NCI-H2107 treated with DMSO at 0.1 percent for 48 hours (cell line): ENCODE measurements at regions not wholly inside any gene's neighbourhood (a gene's known extent, or its start where the extent isn't known, plus 50 kb on each side); places are given as distances from the start of the nearest gene placed in this dataset.
"Not testable (repeated sequence)": the region's sequence is repeated elsewhere in the genome, so short reads cannot be mapped to it uniquely, and the experiment has no call there.

Experiments
- DNase-seq: peaks from one replicate; lab custom pipeline; 2025; ENCODE audit not compliant: unreplicated experiment; lab: John Stamatoyannopoulos, UW

DNA sequence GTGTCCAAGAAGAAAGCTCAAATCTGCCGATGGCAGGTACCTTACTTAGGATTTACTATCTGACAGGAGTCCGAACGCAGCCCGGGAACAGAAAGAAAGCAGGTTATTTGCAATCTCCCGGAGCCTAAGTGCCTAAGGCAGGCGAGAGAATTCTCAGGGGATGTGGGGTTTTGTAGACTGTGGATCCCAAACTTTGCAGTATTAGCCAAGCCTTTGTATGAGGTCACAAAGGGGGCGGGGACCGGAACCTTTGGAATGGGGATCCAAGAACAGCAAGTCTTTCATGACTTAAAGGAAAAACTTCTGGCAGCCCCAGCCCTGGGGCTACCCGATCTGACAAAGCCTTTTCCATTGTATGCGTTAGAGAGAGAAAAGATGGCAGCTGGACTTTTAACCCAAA lies 80.6 kb upstream of the RUBCNL start:
- DNase-seq = not testable (repeated sequence)

DNA sequence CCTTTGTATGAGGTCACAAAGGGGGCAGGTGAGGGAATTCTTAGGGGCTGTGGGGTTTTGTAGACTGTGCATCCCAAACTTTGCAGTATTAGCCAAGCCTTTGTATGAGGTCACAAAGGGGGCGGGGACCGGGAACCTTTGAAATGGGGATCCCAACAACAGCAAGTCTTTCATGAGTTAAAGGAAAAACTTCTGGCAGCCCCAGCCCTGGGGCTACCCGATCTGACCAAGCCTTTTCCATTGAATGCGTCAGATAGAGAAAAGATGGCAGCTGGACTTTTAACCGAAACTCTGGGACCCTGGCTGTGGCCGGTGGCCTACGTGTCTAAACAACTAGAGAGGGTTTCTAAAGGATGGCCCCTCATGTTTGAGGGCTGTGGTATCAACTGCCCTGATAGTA lies 79.0 kb upstream of the RUBCNL start:
- DNase-seq = not testable (repeated sequence)

DNA sequence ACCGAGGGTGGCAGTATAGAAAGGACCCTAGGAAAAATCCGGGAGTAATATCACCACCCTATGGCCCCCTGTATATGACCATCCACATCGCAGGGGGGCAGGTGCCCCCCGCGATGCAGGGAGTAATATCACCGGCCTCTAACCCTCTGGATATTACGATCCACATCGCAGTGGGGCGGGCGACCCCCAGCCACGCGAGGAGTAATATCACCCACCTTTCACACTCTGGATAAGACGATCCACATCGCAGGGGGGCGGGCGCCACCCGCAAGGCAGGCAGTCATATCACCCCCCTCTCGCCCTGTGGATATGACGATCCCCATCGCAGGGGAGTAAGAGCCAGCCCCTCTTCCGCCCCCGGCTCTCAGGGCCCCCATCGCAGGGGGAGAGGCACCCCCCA lies 76.7 kb upstream of the RUBCNL start:
- DNase-seq = no peak

DNA sequence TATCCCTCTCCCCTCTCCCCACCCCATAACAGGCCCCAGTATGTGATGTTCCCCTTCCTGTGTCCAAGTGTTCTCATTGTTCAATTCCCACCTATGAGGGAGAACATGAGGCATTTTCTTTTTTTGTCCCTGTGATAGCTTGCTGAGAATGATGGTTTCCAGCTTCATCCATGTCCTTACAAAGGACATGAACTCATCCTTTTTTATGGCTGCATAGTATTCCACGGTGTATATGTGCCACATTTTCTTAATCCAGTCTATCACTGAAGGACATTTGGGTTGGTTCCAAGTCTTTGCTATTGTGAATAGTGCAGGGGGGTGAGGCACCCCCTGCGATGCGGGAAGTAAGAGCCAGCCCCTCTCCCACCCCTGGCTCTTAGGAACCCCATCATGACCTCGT lies 73.2 kb upstream of the RUBCNL start:
- not testable (repeated sequence) for DNase-seq

DNA sequence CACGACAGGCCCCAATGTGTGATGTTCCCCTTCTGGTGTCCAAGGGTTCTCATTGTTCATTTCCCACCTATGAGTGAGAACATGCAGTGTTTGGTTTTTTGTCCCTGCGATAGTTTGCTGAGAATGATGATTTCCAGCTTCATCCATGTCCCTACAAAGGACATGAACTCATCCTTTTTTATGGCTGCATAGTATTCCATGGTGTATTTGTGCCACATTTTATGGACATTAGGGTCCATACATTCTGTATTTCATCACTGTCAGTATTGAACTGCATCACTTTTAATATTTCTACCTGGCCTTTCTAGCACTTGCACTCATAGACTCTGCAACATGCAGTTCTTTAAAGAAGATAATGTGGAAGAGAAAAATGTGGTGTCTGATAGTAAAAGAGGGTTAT lies 70.2 kb upstream of the RUBCNL start:
- DNase-seq = not testable (repeated sequence)

DNA sequence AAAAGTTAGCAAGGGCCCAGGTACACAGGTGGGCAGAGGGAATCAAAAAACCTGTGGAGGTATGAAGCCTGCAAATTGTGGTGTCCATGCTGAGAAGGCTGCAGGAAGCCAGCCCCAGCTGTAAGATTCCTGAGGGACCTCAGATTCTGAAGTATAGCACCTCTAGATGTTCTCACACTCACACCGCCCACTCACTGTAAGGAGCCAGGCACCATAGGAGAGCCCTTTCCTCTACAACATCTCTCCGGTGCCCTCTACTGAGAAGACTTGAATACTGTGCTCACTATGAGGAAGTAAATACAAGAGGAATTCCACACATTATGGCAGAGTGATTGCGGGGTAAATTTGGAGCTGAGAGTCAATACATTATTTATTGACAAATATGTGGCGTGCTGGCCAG lies 68.9 kb upstream of the RUBCNL start:
- DNase-seq = peak; percentile 10

DNA sequence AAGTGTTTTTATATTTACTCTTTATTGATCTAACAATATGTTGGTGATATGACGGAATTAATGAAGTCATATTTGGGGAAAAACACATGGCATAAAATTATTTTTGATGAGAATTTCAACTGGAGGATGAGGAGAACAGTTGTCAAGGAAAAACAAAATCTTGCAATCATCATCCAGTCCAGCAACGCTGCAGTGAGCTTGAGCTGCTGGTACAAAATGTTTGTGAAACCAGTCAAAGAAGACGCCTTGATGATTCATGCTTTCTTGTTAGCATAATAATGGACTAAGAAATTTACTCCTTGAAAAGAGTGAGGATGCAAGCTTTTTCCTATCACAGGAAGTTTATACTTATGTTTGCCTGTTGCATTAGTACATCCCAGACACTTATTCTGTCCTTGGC lies 64.1 kb upstream of the RUBCNL start:
- DNase-seq = not testable (repeated sequence)

DNA sequence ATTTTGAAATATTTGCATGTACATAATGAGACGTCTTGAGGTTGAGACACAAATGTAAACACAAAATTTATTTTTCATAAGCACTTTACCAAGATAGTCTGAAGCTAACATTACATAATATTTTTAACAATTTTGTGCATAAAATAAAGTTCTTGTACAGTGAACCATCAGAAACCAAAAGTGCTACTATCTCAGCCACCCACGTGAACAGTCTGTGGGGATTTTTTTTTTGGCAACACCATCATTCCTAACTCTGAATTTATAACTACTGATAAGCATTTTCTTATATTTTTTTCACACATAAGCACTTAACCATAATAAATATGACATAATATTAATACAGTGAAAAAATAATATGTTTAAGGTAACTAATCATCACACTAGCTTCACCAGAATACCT lies 62.9 kb upstream of the RUBCNL start:
- not testable (repeated sequence) for DNase-seq

DNA sequence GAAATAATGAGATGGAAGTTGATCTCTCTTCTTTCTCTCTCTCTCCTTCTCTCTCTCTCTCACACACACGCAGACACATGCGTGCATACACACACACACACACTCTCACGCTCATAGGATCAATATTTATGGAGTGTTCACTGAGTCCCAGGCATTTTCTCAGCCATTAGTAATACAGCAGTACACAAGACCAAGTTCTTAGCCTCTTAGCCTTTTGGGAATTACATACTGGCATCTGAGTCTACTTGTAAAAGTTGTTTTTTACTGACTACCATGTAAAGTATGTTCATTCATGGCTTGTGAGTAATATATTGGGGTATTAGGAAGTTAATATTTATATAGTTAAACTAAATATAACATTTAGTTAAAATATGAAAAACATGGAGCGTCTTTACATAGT lies 61.1 kb upstream of the RUBCNL start:
- DNase-seq = not testable (repeated sequence)

DNA sequence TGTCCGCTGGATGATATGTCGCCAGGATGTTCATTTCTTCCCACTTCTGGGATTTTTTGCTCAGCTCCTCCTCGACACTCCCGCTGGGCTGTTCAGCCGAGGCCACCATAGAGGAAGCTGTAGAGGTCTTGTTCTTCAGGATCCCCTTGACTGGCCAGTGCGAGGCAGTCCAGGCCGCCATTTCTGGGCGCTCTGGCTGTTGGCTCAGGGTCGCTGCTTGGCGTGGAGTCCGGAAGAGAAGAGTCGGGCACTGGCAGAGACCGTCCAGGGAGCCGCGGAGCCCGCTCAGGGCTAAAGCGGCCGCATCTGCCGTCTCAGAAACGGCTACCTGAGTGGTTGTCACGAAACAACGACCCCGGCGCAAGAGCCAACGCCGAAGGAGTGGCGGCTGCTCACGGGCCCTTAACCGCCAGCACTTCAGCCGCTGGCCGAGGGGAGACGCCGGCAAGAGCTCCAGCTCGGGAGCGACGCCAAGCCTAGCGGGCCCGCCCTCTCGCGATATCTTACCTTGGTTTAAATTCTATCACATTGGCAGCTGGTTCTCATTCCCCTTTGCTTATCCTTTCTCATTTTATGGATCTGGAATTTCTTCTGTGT lies 50.9 kb upstream of the RUBCNL start:
- DNase-seq = not testable (repeated sequence)
